Breast epithelium (tissue), 4 donors: ENCODE measurements at regions not wholly inside any gene's neighbourhood (a gene's known extent, or its start where the extent isn't known, plus 50 kb on each side); places are given as distances from the start of the nearest gene placed in this dataset.

Experiments
- DNase-seq, 2 donors: peaks; one replicate each; pipeline ENCODE4 v3.0.0-alpha.2; 2019; ENCODE audit warnings: low spot score in 2 of 2
- H3K27ac ChIP-seq, 2 donors: fragments of 200-600 bp; sonication (generic) in 1 of 2; one replicate each; pipeline ENCODE4 v1.5.1; 2016 to 2019; ENCODE audit warnings: mild to moderate bottlenecking in 1 of 2
- H3K27me3 ChIP-seq, 2 donors: fragments of 200-600 bp; sonication (generic) in 1 of 2; one replicate each; pipeline versions ENCODE4 v1.5.1 to v1.6.0; 2017 to 2019; ENCODE audit warnings: control low read depth in 1 of 2, mild to moderate bottlenecking in 1 of 2
- H3K36me3 ChIP-seq: fragments of 200-600 bp; one replicate; pipeline ENCODE4 v1.5.1; 2019
- H3K4me1 ChIP-seq, 2 donors: fragments of 200-600 bp; sonication (generic); one replicate each; pipeline ENCODE4 v1.5.1; 2016 to 2019; ENCODE audit warnings: control low read depth in 1 of 2
- H3K4me3 ChIP-seq, 3 donors: fragments of 200-600 bp; sonication (generic); 1 replicate in 2 of 3; 2 replicates in 1 of 3; pipeline ENCODE4 v1.5.1; 2016 to 2019; ENCODE audit warnings: mild to moderate bottlenecking in 3 of 3, moderate library complexity in 2 of 3
- H3K9me3 ChIP-seq, 2 donors: fragments of 200-600 bp; sonication (generic) in 1 of 2; one replicate each; pipeline ENCODE4 v1.5.1; 2016 to 2019; ENCODE audit warnings: control low read depth in 1 of 2
- POLR2A ChIP-seq: fragments of 450-650 bp; IDR thresholded peaks from one replicate; pipeline ENCODE4 v1.6.1; 2016; ENCODE audit warnings: antibody characterized with exemption, mild to moderate bottlenecking, moderate library complexity
- POLR2AphosphoS5 ChIP-seq, 3 donors: sonication (generic); formaldehyde crosslinking; IDR thresholded peaks; one replicate each; pipeline ENCODE4 v1.6.1; 2017; ENCODE audit warnings: antibody characterized with exemption in 3 of 3
- intact Hi-C: fragments of 100-400 bp; cut with DNase I; formaldehyde crosslinking; loops from one replicate; pipeline ENCODE4 v1.15.1; 2023; ENCODE audit warnings: low total_unique reads
- TF ChIP-seq, protein P1 (sequence below), 3 donors: fragments of 450-650 bp; IDR thresholded peaks; one replicate each; pipeline ENCODE4 v1.5.1; 2016 to 2017; ENCODE audit warnings: antibody characterized with exemption in 3 of 3, mild to moderate bottlenecking in 3 of 3, moderate library complexity in 3 of 3

DNA sequence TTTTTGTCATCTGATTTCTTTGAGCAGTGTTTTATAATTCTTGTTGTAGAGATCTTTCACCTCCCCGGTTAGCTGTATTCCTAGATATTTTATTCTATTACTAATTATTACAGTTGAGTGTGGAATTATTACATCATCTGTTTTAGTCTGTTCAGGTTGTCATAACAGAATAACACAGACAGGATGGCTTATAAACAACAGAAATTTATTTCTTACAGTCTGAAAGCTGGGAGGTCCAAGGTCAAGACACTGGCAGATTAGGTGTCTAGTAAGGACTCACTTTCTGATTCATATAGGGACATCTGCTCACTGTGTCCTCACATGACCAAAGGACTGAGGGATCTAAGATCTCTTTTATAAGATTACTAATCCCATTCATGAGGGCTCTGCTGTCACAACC, 121.3 kb upstream of the THBS1 start:
- intact Hi-C loops = no loop called here
- no peaks in the 10 kb centered on the region for H3K4me1 ChIP-seq
- H3K27me3 ChIP-seq = no peaks in the 10 kb centered on the region
- DNase-seq = no peak
- no peaks in the 10 kb centered on the region for H3K9me3 ChIP-seq
- H3K36me3 ChIP-seq = no peaks in the 10 kb centered on the region
- H3K27ac ChIP-seq = no peak overlapping the region
- no peak overlapping the region for H3K4me3 ChIP-seq
- TF ChIP-seq POLR2A (no peak), POLR2AphosphoS5 (IDR thresholded peaks at IDR 0.05) (no peak)
- TF ChIP-seq, protein P1, sequence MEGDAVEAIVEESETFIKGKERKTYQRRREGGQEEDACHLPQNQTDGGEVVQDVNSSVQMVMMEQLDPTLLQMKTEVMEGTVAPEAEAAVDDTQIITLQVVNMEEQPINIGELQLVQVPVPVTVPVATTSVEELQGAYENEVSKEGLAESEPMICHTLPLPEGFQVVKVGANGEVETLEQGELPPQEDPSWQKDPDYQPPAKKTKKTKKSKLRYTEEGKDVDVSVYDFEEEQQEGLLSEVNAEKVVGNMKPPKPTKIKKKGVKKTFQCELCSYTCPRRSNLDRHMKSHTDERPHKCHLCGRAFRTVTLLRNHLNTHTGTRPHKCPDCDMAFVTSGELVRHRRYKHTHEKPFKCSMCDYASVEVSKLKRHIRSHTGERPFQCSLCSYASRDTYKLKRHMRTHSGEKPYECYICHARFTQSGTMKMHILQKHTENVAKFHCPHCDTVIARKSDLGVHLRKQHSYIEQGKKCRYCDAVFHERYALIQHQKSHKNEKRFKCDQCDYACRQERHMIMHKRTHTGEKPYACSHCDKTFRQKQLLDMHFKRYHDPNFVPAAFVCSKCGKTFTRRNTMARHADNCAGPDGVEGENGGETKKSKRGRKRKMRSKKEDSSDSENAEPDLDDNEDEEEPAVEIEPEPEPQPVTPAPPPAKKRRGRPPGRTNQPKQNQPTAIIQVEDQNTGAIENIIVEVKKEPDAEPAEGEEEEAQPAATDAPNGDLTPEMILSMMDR (IDR thresholded peaks at IDR 0.05) = no peak

DNA sequence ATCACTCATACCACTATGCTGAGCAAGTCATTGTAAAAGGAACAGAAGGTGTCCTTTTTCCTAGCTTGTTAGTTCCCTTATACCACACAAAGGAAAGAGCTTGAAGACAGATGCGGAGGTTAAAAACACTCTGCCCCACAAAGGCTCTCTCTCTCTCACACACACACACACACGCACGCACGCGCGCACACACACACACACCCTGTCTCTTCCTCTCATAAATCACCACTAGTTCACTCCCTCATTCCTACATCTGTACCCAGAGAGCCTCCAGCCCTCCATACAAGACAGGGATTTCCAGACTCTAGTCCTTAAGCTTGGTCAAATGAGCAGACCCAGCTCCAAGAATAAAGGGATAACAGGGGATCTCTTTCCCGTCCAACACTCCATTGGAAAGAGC, 120.1 kb upstream of the THBS1 start:
- intact Hi-C loops = no loop called here
- no peak for TF ChIP-seq POLR2AphosphoS5 (IDR thresholded peaks at IDR 0.05)
- TF ChIP-seq, protein P1 (IDR thresholded peaks at IDR 0.05) = no peak

DNA sequence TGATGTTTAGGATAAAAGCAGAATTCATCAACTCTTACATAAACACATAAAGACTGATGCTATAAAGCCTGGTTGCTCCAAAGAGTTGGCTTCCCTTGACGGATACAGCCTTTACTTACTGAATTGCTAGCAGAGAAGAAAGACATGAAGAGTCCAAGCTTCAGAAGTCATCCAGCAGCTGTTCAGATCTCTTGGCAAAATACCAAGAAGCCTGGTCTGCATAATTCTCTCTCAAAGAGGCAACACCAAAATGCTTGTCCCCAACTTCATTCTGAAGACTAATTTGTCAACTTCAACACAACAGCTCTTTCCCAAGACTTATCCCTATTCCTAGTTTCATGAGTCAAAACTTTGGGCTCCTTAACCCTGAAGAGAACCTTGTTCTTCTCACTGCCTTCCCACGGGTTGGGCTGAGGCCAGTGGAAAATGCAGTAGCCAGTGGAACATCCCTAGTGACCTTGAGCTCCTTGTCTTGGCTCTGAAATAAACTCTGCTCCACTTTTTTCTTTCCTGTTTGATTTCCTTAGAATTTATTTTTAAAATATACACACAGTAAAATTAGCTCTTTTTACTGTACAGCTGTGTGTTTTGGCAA, 119.2 kb upstream of the THBS1 start:
- peak in 2 of 3 donors; percentile 23 to 50 for TF ChIP-seq POLR2AphosphoS5 (IDR thresholded peaks at IDR 0.05)
- TF ChIP-seq, protein P1 (IDR thresholded peaks at IDR 0.05) = no peak
- H3K27ac ChIP-seq = peak overlapping the region in 1 of 2 donors; percentile 0
- H3K27me3 ChIP-seq = no peaks in the 10 kb centered on the region
- H3K36me3 ChIP-seq = no peaks in the 10 kb centered on the region
- peaks cover 0 to 5% of the 10 kb centered on the region in 2 donors for H3K4me1 ChIP-seq
- intact Hi-C loops = no loop called here
- no peak overlapping the region for H3K4me3 ChIP-seq
- no peak for DNase-seq
- H3K9me3 ChIP-seq = no peaks in the 10 kb centered on the region

More for the DNA sequence above, 120.1 kb upstream of the THBS1 start:
- DNase-seq = no peak
- no peaks in the 10 kb centered on the region for H3K27me3 ChIP-seq
- H3K9me3 ChIP-seq = no peaks in the 10 kb centered on the region
- H3K27ac ChIP-seq = peak overlapping the region in 1 of 2 donors; percentile 0
- H3K36me3 ChIP-seq = no peaks in the 10 kb centered on the region
- H3K4me3 ChIP-seq = no peak overlapping the region
- H3K4me1 ChIP-seq = peaks cover 0 to 4% of the 10 kb centered on the region in 2 donors

GRCh38 chr15:39462691-39463090, 118.2 kb upstream of the THBS1 start:
- DNase-seq = no peak
- Histone ChIP-seq H3K4me1 (peaks cover 0 to 5% of the 10 kb centered on the region in 2 donors), H3K27me3 (no peaks in the 10 kb centered on the region), H3K4me3 (no peak overlapping the region), H3K9me3 (no peaks in the 10 kb centered on the region), H3K27ac (no peak overlapping the region), H3K36me3 (no peaks in the 10 kb centered on the region)
- no peak for TF ChIP-seq POLR2AphosphoS5 (IDR thresholded peaks at IDR 0.05)
- TF ChIP-seq, protein P1 (IDR thresholded peaks at IDR 0.05) = no peak
- no peak for TF ChIP-seq POLR2A
- intact Hi-C loops = no loop called here

GRCh38 chr15:39465843-39466749, 114.8 kb upstream of the THBS1 start:
- TF ChIP-seq, protein P1 (IDR thresholded peaks at IDR 0.05) = no peak
- peak; percentile 44 to 87 (median 73) for TF ChIP-seq POLR2AphosphoS5 (IDR thresholded peaks at IDR 0.05)
- no peaks in the 10 kb centered on the region for H3K36me3 ChIP-seq
- peaks cover 0 to 5% of the 10 kb centered on the region in 2 donors for H3K4me1 ChIP-seq
- DNase-seq = peak in 1 of 2 donors; percentile 52
- intact Hi-C loops = no loop called here
- H3K4me3 ChIP-seq = no peak overlapping the region
- peak overlapping the region; percentile 78 to 92 for H3K27ac ChIP-seq
- no peaks in the 10 kb centered on the region for H3K9me3 ChIP-seq
- H3K27me3 ChIP-seq = no peaks in the 10 kb centered on the region
